Stimulated activated CD4-positive, alpha-beta T cell treated with anti-CD3 and anti-CD28 coated beads, Interleukin-1b, Interleukin-23, amount 100 ng/mL, for 48 hours (primary cell): ENCODE measurements at regions not wholly inside any gene's neighbourhood (a gene's known extent, or its start where the extent isn't known, plus 50 kb on each side); places are given as distances from the start of the nearest gene placed in this dataset.
"Not testable (repeated sequence)": the region's sequence is repeated elsewhere in the genome, so short reads cannot be mapped to it uniquely, and the experiment has no call there.

Experiments used
- DNase-seq: peaks from one replicate; pipeline ENCODE4 v3.0.0-alpha.2; 2020

GRCh38 chr2:17249249-17249648 lies 269.0 kb downstream of the RAD51AP2 start:
- no peak for DNase-seq

- DNase-seq = no peak
These were observed 272.3 kb downstream of the RAD51AP2 start for GRCh38 chr2:17245906-17246305.

GRCh38 chr2:17242813-17243485 lies 275.3 kb downstream of the RAD51AP2 start:
- DNase-seq = no peak

- no peak for DNase-seq
These were observed 278.7 kb downstream of the RAD51AP2 start for GRCh38 chr2:17239550-17239949.

- no peak for DNase-seq
These were observed 283.1 kb downstream of the RAD51AP2 start for GRCh38 chr2:17235167-17235566.

GRCh38 chr2:17232776-17233556 lies 285.3 kb downstream of the RAD51AP2 start:
- no peak for DNase-seq

- no peak for DNase-seq
These were observed 286.8 kb downstream of the RAD51AP2 start for GRCh38 chr2:17231394-17231965.

- no peak for DNase-seq
These were observed 288.8 kb downstream of the RAD51AP2 start for GRCh38 chr2:17229414-17229813.

GRCh38 chr2:17228461-17228860 lies 289.8 kb downstream of the RAD51AP2 start:
- no peak for DNase-seq

GRCh38 chr2:17227856-17228255 lies 290.4 kb downstream of the RAD51AP2 start:
- DNase-seq = no peak

- no peak for DNase-seq
These were observed 291.2 kb downstream of the RAD51AP2 start for GRCh38 chr2:17226941-17227490.

- DNase-seq = no peak
These were observed 295.0 kb downstream of the RAD51AP2 start for GRCh38 chr2:17223211-17223610.

- DNase-seq = no peak
These were observed 309.7 kb downstream of the RAD51AP2 start for GRCh38 chr2:17208511-17208910.

- no peak for DNase-seq
These were observed 311.5 kb downstream of the RAD51AP2 start for GRCh38 chr2:17206771-17207170.

- not testable (repeated sequence) for DNase-seq
These were observed 314.0 kb downstream of the RAD51AP2 start for GRCh38 chr2:17204214-17204613.

- DNase-seq = not testable (repeated sequence)
These were observed 315.6 kb downstream of the RAD51AP2 start for GRCh38 chr2:17202628-17203027.

GRCh38 chr2:17199741-17200140 lies 318.5 kb downstream of the RAD51AP2 start:
- DNase-seq = no peak

GRCh38 chr2:17196380-17196779 lies 321.9 kb downstream of the RAD51AP2 start:
- no peak for DNase-seq

- DNase-seq = no peak
These were observed 323.2 kb downstream of the RAD51AP2 start for GRCh38 chr2:17195016-17195415.

- DNase-seq = no peak
These were observed 324.2 kb downstream of the RAD51AP2 start for GRCh38 chr2:17194083-17194482.

- not testable (repeated sequence) for DNase-seq
These were observed 324.8 kb downstream of the RAD51AP2 start for GRCh38 chr2:17193433-17193890.

- no peak for DNase-seq
These were observed 327.0 kb downstream of the RAD51AP2 start for GRCh38 chr2:17191223-17191622.

- no peak for DNase-seq
These were observed 327.7 kb downstream of the RAD51AP2 start for GRCh38 chr2:17190527-17190926.

GRCh38 chr2:17188721-17189120 lies 329.5 kb downstream of the RAD51AP2 start:
- DNase-seq = no peak
